ENCODE measurements at regions not wholly inside any gene's neighbourhood (a gene's known extent, or its start where the extent isn't known, plus 50 kb on each side); places are given as distances from the start of the nearest gene placed in this dataset.

- no peak overlapping the region for H3K27ac Mint-ChIP-seq
- H3K9me3 Mint-ChIP-seq: peaks cover 11 to 12% of the 10 kb centered on the region in 2 donors
- ATAC-seq (no peak), DNase-seq (ENCODE audit: low spot score in 2 of 2) (no peak)
- H3K36me3 Mint-ChIP-seq: peaks cover 8 to 13% of the 10 kb centered on the region in 2 donors
Observed at GRCh38 chr3:109902549-109902948, 565.2 kb upstream of the DPPA4 start.

GRCh38 chr3:109903100-109903499 is 565.8 kb upstream of the DPPA4 start:
- no peak for ATAC-seq
- Mint-ChIP-seq H3K9me3 (peaks cover 11 to 17% of the 10 kb centered on the region in 2 donors), H3K36me3 (peaks cover 8 to 14% of the 10 kb centered on the region in 2 donors), H3K27ac (no peak overlapping the region)
- DNase-seq (ENCODE audit: low spot score in 2 of 2): no peak

GRCh38 chr3:109910772-109911171 is 573.4 kb upstream of the DPPA4 start:
- peaks cover 18 to 33% of the 10 kb centered on the region in 2 donors for H3K36me3 Mint-ChIP-seq
- ATAC-seq (no peak), DNase-seq (ENCODE audit: low spot score in 2 of 2) (no peak)
- no peak overlapping the region for H3K27ac Mint-ChIP-seq
- H3K9me3 Mint-ChIP-seq: peaks cover 14 to 29% of the 10 kb centered on the region in 2 donors

- ATAC-seq: no peak
- DNase-seq (ENCODE audit: low spot score in 2 of 2): no peak
- Mint-ChIP-seq H3K9me3 (peaks cover 2 to 7% of the 10 kb centered on the region in 2 donors), H3K36me3 (peaks cover 8 to 10% of the 10 kb centered on the region in 2 donors), H3K27ac (no peak overlapping the region)
Observed at GRCh38 chr3:109918740-109919139, 581.4 kb upstream of the DPPA4 start.

GRCh38 chr3:109920749-109921148 is 583.4 kb upstream of the DPPA4 start:
- H3K9me3 Mint-ChIP-seq: peaks cover 0 to 4% of the 10 kb centered on the region in 2 donors
- no peak for ATAC-seq

GRCh38 chr3:109921509-109921908 is 584.2 kb upstream of the DPPA4 start:
- peaks cover 0 to 4% of the 10 kb centered on the region in 2 donors for H3K9me3 Mint-ChIP-seq
- no peaks in the 10 kb centered on the region for H3K36me3 Mint-ChIP-seq
- no peak overlapping the region for H3K27ac Mint-ChIP-seq
- no peak for DNase-seq (ENCODE audit: low spot score in 2 of 2)
- ATAC-seq: no peak

More at GRCh38 chr3:109920749-109921148, 583.4 kb upstream of the DPPA4 start:
- DNase-seq (ENCODE audit: low spot score in 2 of 2): no peak
- no peaks in the 10 kb centered on the region for H3K36me3 Mint-ChIP-seq
- H3K27ac Mint-ChIP-seq: peak overlapping the region in 1 of 2 donors; percentile 37

- ATAC-seq: no peak
- Mint-ChIP-seq H3K9me3 (peaks cover 0 to 4% of the 10 kb centered on the region in 2 donors), H3K36me3 (no peaks in the 10 kb centered on the region), H3K27ac (no peak overlapping the region)
- no peak for DNase-seq (ENCODE audit: low spot score in 2 of 2)
Observed at GRCh38 chr3:109922856-109923255, 585.5 kb upstream of the DPPA4 start.

GRCh38 chr3:109923431-109923830 is 586.1 kb upstream of the DPPA4 start:
- Mint-ChIP-seq H3K9me3 (peaks cover 0 to 4% of the 10 kb centered on the region in 2 donors), H3K36me3 (no peaks in the 10 kb centered on the region), H3K27ac (no peak overlapping the region)
- no peak for ATAC-seq
- DNase-seq (ENCODE audit: low spot score in 2 of 2): no peak

- H3K27ac Mint-ChIP-seq: no peak overlapping the region
- no peaks in the 10 kb centered on the region for H3K36me3 Mint-ChIP-seq
- no peak for ATAC-seq
Observed at GRCh38 chr3:109924196-109924595, 586.9 kb upstream of the DPPA4 start.

GRCh38 chr3:109926376-109926775 is 589.0 kb upstream of the DPPA4 start:
- H3K36me3 Mint-ChIP-seq: no peaks in the 10 kb centered on the region
- no peak for ATAC-seq
- no peaks in the 10 kb centered on the region for H3K9me3 Mint-ChIP-seq
- H3K27ac Mint-ChIP-seq: no peak overlapping the region
- no peak for DNase-seq (ENCODE audit: low spot score in 2 of 2)

More at GRCh38 chr3:109924196-109924595, 586.9 kb upstream of the DPPA4 start:
- H3K9me3 Mint-ChIP-seq: no peaks in the 10 kb centered on the region
- no peak for DNase-seq (ENCODE audit: low spot score in 2 of 2)

- no peaks in the 10 kb centered on the region for H3K36me3 Mint-ChIP-seq
Observed at GRCh38 chr3:109927161-109927560, 589.8 kb upstream of the DPPA4 start.

GRCh38 chr3:109927726-109928125 is 590.4 kb upstream of the DPPA4 start:
- ATAC-seq (no peak), DNase-seq (ENCODE audit: low spot score in 2 of 2) (no peak)
- peak overlapping the region; percentile 46 to 65 for H3K27ac Mint-ChIP-seq
- no peaks in the 10 kb centered on the region for H3K36me3 Mint-ChIP-seq
- H3K9me3 Mint-ChIP-seq: no peaks in the 10 kb centered on the region

More at GRCh38 chr3:109927161-109927560, 589.8 kb upstream of the DPPA4 start:
- ATAC-seq (peak; percentile 97 to 99), DNase-seq (ENCODE audit: low spot score in 2 of 2) (peak in 1 of 2 donors; percentile 5)
- H3K9me3 Mint-ChIP-seq: no peaks in the 10 kb centered on the region
- H3K27ac Mint-ChIP-seq: peak overlapping the region in 1 of 2 donors; percentile 46

- DNase-seq (ENCODE audit: low spot score in 2 of 2) (no peak), ATAC-seq (no peak)
- no peaks in the 10 kb centered on the region for H3K9me3 Mint-ChIP-seq
- H3K36me3 Mint-ChIP-seq: no peaks in the 10 kb centered on the region
- no peak overlapping the region for H3K27ac Mint-ChIP-seq
Observed at GRCh38 chr3:109930582-109930981, 593.2 kb upstream of the DPPA4 start.

GRCh38 chr3:109933576-109933975 is 596.2 kb upstream of the DPPA4 start:
- DNase-seq (ENCODE audit: low spot score in 2 of 2): no peak
- Mint-ChIP-seq H3K36me3 (no peaks in the 10 kb centered on the region), H3K9me3 (no peaks in the 10 kb centered on the region)

GRCh38 chr3:109939817-109940216 is 602.5 kb upstream of the DPPA4 start:
- DNase-seq (ENCODE audit: low spot score in 2 of 2) (no peak), ATAC-seq (no peak)
- H3K27ac Mint-ChIP-seq: no peak overlapping the region
- no peaks in the 10 kb centered on the region for H3K36me3 Mint-ChIP-seq
- H3K9me3 Mint-ChIP-seq: no peaks in the 10 kb centered on the region

More at GRCh38 chr3:109933576-109933975, 596.2 kb upstream of the DPPA4 start:
- ATAC-seq: no peak
- no peak overlapping the region for H3K27ac Mint-ChIP-seq

- no peak for DNase-seq (ENCODE audit: low spot score in 2 of 2)
- Mint-ChIP-seq H3K36me3 (no peaks in the 10 kb centered on the region), H3K27ac (no peak overlapping the region), H3K9me3 (no peaks in the 10 kb centered on the region)
- no peak for ATAC-seq
Observed at GRCh38 chr3:109943181-109943580, 605.8 kb upstream of the DPPA4 start.

- Mint-ChIP-seq H3K27ac (no peak overlapping the region), H3K9me3 (no peaks in the 10 kb centered on the region), H3K36me3 (no peaks in the 10 kb centered on the region)
- ATAC-seq: no peak
- no peak for DNase-seq (ENCODE audit: low spot score in 2 of 2)
Observed at GRCh38 chr3:109944836-109945235, 607.5 kb upstream of the DPPA4 start.

- ATAC-seq (no peak), DNase-seq (ENCODE audit: low spot score in 2 of 2) (no peak)
- Mint-ChIP-seq H3K9me3 (peaks cover 3 to 5% of the 10 kb centered on the region in 2 donors), H3K36me3 (no peaks in the 10 kb centered on the region), H3K27ac (no peak overlapping the region)
Observed at GRCh38 chr3:109952924-109953323, 615.6 kb upstream of the DPPA4 start.

Measured in activated naive CD4-positive, alpha-beta T cell treated with anti-CD3 and anti-CD28 coated beads, Interleukin-2, amount 50 U/mL, for 72 hours (primary cell).